ENCODE measurements at regions not wholly inside any gene's neighbourhood (a gene's known extent, or its start where the extent isn't known, plus 50 kb on each side); places are given as distances from the start of the nearest gene placed in this dataset.
"Not testable (repeated sequence)": the region's sequence is repeated elsewhere in the genome, so short reads cannot be mapped to it uniquely, and the experiment has no call there.

DNA sequence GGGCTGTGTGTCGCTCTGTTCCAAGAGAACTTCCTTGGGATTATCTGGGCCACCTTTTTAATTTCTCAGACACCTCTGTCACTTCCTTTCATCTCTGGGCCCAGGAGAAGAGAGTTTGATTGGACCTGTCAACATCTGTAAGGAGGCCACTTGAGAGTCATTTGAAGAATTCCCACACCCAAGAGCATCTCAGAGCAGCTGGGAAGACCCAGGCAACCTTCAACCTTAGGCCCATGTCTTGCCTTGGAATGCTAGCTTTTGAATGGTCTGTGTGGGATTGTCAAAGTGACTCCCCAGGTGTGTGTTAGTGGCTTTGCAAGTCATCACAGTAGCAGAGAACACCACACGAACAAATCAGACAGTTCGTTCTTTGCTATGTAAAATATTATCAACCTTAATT, 280.3 kb downstream of the CYRIA start:
- no peak overlapping the region for H3K27ac Mint-ChIP-seq (ENCODE audit: unreplicated experiment)
- no peak for DNase-seq (ENCODE audit: low read depth, low spot score)
- peaks cover 11% of the 10 kb centered on the region for H3K4me1 Mint-ChIP-seq
- peaks cover 3% of the 10 kb centered on the region for H3K9me3 Mint-ChIP-seq
- H3K36me3 Mint-ChIP-seq (ENCODE audit: low read depth), result no peaks in the 10 kb centered on the region
- no peak for TF ChIP-seq CTCF (conservative IDR thresholded peaks at IDR 0.05)
- H3K27me3 Mint-ChIP-seq (ENCODE audit: low read depth), result no peaks in the 10 kb centered on the region
- H3K4me3 Mint-ChIP-seq, result no peak overlapping the region

DNA sequence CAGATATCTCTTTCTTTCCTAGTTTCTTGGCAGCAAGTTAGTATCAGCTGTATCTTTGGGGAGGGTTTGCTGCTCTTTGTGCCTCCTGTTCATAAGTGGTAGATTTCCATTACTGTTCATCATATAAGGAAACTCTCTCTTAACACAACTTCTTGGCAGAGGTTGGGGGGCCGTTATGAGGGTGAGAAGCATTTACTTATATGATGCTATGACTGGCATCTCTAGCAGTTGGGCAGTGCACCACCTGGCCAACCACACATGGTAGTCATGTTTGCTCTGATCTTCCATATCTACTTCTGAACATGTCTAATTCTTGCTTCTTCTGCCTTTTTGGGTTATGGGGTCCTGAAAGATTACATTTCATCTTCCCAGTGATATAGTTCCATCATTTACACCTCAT, 282.2 kb downstream of the CYRIA start:
- DNase-seq (ENCODE audit: low read depth, low spot score), result no peak
- Mint-ChIP-seq H3K4me3 (no peak overlapping the region), H3K27me3 (ENCODE audit: low read depth) (no peaks in the 10 kb centered on the region), H3K27ac (ENCODE audit: unreplicated experiment) (no peak overlapping the region), H3K9me3 (peaks cover 3% of the 10 kb centered on the region), H3K4me1 (peaks cover 11% of the 10 kb centered on the region), H3K36me3 (ENCODE audit: low read depth) (no peaks in the 10 kb centered on the region)
- no peak for TF ChIP-seq CTCF (conservative IDR thresholded peaks at IDR 0.05)

DNA sequence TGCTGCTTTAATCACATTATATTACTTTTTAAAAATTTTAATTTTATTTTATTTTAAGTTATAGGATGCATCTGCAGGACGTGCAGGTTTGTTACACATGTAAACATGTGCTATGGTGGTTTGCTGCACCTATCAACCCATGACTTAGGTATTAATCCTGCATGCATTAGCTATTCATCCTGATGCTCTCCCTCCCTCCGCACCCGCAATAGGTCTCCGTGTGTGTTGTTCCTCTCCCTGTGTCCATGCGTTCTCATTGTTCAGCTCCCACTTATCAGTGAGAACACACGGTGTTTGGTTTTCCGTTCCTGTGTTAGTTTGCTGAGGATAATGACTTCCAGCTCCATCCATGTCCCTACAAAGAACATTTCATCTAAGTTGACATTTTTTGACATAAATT, 283.2 kb downstream of the CYRIA start:
- TF ChIP-seq CTCF (conservative IDR thresholded peaks at IDR 0.05), result no peak
- no peak for DNase-seq (ENCODE audit: low read depth, low spot score)
- H3K9me3 Mint-ChIP-seq, result peaks cover 3% of the 10 kb centered on the region
- H3K4me1 Mint-ChIP-seq, result peaks cover 11% of the 10 kb centered on the region
- H3K27me3 Mint-ChIP-seq (ENCODE audit: low read depth), result no peaks in the 10 kb centered on the region
- no peak overlapping the region for H3K27ac Mint-ChIP-seq (ENCODE audit: unreplicated experiment)
- no peak overlapping the region for H3K4me3 Mint-ChIP-seq
- no peaks in the 10 kb centered on the region for H3K36me3 Mint-ChIP-seq (ENCODE audit: low read depth)

- H3K9me3 Mint-ChIP-seq, result peaks cover 3% of the 10 kb centered on the region
- H3K4me1 Mint-ChIP-seq, result peaks cover 11% of the 10 kb centered on the region
- no peaks in the 10 kb centered on the region for H3K27me3 Mint-ChIP-seq (ENCODE audit: low read depth)
- no peak overlapping the region for H3K27ac Mint-ChIP-seq (ENCODE audit: unreplicated experiment)
- DNase-seq (ENCODE audit: low read depth, low spot score), result no peak
- no peak overlapping the region for H3K4me3 Mint-ChIP-seq
- no peaks in the 10 kb centered on the region for H3K36me3 Mint-ChIP-seq (ENCODE audit: low read depth)
- no peak for TF ChIP-seq CTCF (conservative IDR thresholded peaks at IDR 0.05)
Measured at GRCh38 chr2:16381511-16381910, 284.1 kb downstream of the CYRIA start.

DNA sequence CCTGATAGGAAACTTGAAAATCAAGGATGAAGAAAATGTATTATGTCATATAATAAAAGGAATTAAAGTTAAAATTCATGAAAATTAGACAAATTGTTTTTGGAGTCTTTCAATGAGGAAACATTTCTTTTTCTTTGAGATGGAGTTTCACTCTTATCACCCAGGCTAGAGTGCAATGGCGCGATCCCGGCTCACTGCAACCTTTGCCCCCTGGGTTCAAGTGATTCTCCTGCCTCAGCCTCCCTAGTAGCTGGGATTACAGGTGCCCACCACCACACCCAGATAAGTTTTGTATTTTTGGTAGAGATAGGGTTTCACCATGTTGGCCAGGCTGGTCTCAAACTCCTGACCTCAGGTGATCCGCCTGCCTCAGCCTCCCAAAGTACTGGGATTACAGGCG, 285.7 kb downstream of the CYRIA start:
- not testable (repeated sequence) for H3K4me3 Mint-ChIP-seq; DNase-seq (ENCODE audit: low read depth, low spot score); H3K27me3 Mint-ChIP-seq (ENCODE audit: low read depth); H3K4me1 Mint-ChIP-seq; H3K36me3 Mint-ChIP-seq (ENCODE audit: low read depth); H3K27ac Mint-ChIP-seq (ENCODE audit: unreplicated experiment); H3K9me3 Mint-ChIP-seq

- H3K4me1 Mint-ChIP-seq; H3K36me3 Mint-ChIP-seq (ENCODE audit: low read depth); H3K9me3 Mint-ChIP-seq; H3K27me3 Mint-ChIP-seq (ENCODE audit: low read depth); H3K27ac Mint-ChIP-seq (ENCODE audit: unreplicated experiment); H3K4me3 Mint-ChIP-seq; DNase-seq (ENCODE audit: low read depth, low spot score): not testable (repeated sequence)
Measured at GRCh38 chr2:16379061-16379460, 286.6 kb downstream of the CYRIA start.

DNA sequence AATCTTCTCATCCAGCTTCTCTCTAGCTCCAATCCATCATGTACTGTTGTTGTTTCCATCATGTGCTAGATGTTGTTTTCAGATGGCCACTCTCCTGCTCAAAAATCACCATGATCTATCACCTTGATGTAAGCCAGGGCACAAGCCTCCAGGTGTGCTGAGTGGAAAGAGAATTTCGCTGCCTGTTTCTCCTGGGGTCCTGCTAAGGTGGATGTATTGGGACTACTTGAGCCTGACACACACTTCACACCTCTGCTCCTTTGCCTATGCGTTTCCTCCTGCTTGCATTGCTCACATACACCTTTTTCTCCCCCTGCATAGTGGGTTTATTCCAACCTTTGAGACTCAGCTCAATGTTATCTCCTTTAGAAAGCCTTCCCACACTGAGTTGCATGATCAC, 287.6 kb downstream of the CYRIA start:
- Mint-ChIP-seq H3K27me3 (ENCODE audit: low read depth) (no peaks in the 10 kb centered on the region), H3K4me1 (peaks cover 2% of the 10 kb centered on the region), H3K9me3 (peaks cover 3% of the 10 kb centered on the region), H3K36me3 (ENCODE audit: low read depth) (no peaks in the 10 kb centered on the region), H3K27ac (ENCODE audit: unreplicated experiment) (no peak overlapping the region), H3K4me3 (no peak overlapping the region)
- no peak for DNase-seq (ENCODE audit: low read depth, low spot score)
- TF ChIP-seq CTCF (conservative IDR thresholded peaks at IDR 0.05), result no peak

Data from neural crest cell (in vitro differentiated cells).